Gastrocnemius medialis (tissue), 4 donors: ENCODE measurements at regions not wholly inside any gene's neighbourhood (a gene's known extent, or its start where the extent isn't known, plus 50 kb on each side); places are given as distances from the start of the nearest gene placed in this dataset.

ENCODE experiments used
- POLR2A ChIP-seq, 2 donors: fragments of 450-650 bp; IDR thresholded peaks; one replicate each; pipeline ENCODE4 v1.6.1; 2017; ENCODE audit warnings: antibody characterized with exemption in 2 of 2, mild to moderate bottlenecking in 2 of 2, moderate library complexity in 2 of 2
- TF ChIP-seq, protein P1 (sequence below), 5 experiments: fragments of 450-650 bp in 3 of 5; fragments of 200-600 bp in 2 of 5; sonication (generic) in 2 of 5; IDR thresholded peaks in 4 of 5; conservative IDR thresholded peaks in 1 of 5; 1 replicate in 4 of 5; 2 replicates in 1 of 5; pipeline ENCODE4 v1.5.1; 2016 to 2019; ENCODE audit warnings: antibody characterized with exemption in 5 of 5, mild to moderate bottlenecking in 3 of 5, moderate library complexity in 3 of 5

- TF ChIP-seq, protein P1, sequence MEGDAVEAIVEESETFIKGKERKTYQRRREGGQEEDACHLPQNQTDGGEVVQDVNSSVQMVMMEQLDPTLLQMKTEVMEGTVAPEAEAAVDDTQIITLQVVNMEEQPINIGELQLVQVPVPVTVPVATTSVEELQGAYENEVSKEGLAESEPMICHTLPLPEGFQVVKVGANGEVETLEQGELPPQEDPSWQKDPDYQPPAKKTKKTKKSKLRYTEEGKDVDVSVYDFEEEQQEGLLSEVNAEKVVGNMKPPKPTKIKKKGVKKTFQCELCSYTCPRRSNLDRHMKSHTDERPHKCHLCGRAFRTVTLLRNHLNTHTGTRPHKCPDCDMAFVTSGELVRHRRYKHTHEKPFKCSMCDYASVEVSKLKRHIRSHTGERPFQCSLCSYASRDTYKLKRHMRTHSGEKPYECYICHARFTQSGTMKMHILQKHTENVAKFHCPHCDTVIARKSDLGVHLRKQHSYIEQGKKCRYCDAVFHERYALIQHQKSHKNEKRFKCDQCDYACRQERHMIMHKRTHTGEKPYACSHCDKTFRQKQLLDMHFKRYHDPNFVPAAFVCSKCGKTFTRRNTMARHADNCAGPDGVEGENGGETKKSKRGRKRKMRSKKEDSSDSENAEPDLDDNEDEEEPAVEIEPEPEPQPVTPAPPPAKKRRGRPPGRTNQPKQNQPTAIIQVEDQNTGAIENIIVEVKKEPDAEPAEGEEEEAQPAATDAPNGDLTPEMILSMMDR (IDR thresholded peaks at IDR 0.05 in 4 of 5, conservative IDR thresholded peaks at IDR 0.05 in 1 of 5): no peak
- no peak for TF ChIP-seq POLR2A (IDR thresholded peaks at IDR 0.05)
These were observed 780.6 kb upstream of the SALL3 start for GRCh38 chr18:78199002-78199401.
